HG02840 (cell line): ENCODE measurements at regions not wholly inside any gene's neighbourhood (a gene's known extent, or its start where the extent isn't known, plus 50 kb on each side); places are given as distances from the start of the nearest gene placed in this dataset.

Experiments
- ATAC-seq: cut with Tn5 transposase; IDR thresholded peaks from one replicate; pipeline ENCODE4 v1.9.1; 2021; ENCODE audit warnings: mild to moderate bottlenecking, moderate library complexity, moderate number of reproducible peaks; ENCODE audit not compliant: unreplicated experiment, low FRiP score

GRCh38 chr1:56321150-56321490 lies 258.2 kb downstream of the PLPP3 start:
- ATAC-seq = no peak

- no peak for ATAC-seq
Measured at GRCh38 chr1:56320464-56321149, 258.8 kb downstream of the PLPP3 start.

- ATAC-seq = no peak
Measured at GRCh38 chr1:56317722-56318121, 261.6 kb downstream of the PLPP3 start.

- ATAC-seq = no peak
Measured at GRCh38 chr1:56315293-56315942, 263.9 kb downstream of the PLPP3 start.

- ATAC-seq = no peak
Measured at GRCh38 chr1:56313560-56313959, 265.8 kb downstream of the PLPP3 start.

DNA sequence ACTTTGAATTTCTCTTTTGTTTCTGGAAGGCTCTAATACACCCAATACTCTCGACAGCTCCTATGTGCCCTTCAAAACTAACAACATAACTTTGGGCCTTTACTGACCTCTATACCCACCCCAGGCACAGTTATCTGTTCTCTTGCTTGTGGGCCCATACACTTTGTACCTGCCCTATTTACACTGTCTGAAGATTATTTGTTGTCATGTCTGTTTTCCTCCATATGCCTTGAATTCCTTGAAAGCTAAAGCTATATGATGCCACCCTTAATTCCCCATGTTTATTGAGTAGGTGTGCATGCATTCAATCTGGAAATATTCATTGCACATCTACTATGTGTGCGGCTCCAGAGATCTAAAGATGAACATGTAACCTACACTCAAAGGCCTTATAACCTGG lies 267.6 kb downstream of the PLPP3 start:
- no peak for ATAC-seq

- ATAC-seq = no peak
Measured at GRCh38 chr1:56310945-56311344, 268.4 kb downstream of the PLPP3 start.

DNA sequence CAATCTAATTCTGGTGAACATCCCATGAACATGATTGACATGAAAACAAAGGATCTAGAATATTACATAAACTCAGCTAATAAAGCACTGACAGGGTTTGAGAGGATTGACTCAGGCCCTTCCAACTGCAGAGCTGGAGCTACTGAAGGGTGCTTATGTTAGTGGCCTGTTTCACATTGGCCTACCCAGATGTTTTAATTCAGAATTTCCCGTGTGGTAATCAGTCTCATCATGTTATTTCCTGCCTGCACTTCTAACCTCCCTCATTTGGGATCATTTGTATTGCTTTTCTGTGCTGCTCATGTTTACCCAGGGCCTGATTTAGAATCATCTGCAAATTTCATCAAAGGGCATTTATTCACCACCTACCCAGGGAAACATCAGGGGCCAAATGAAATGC lies 270.3 kb downstream of the PLPP3 start:
- no peak for ATAC-seq

- ATAC-seq = no peak
Measured at GRCh38 chr1:56304975-56305374, 274.4 kb downstream of the PLPP3 start.

DNA sequence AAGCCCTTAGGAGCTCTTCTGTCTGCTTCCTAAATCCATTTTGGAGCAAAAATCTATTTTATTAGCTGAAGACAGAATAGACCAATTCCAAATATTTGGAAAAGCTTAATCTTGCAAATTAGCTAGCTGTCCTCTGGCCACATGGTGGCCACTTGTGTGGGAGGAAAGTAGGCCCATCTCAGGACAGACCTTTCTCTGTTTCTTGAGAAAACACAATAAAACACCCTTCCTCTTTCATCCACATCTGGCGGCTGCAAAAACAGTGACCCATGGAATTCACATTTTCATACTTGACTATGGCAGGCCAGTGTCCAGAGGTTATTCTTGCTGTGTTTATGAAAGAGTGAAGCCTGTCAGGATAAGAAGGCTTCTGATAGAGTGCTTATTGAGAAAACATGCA lies 275.6 kb downstream of the PLPP3 start:
- ATAC-seq = no peak

DNA sequence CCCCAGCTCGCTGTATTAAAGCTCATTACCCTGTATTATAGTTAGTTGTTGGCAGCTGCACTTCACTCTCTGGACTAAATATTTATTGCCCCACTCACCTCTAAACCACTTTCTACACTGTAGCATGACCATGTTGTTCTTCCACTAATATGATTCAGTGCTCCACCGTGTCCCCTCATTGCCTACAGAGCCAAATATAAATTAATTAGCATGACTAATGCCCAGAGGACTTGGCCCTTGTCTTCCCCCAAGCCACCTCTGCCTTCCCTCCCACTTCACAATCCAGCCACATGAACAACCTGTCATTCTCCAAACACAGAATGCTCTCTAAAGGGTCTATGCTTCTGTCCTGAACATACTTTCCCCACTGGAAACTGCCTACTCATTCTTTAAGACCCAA lies 276.5 kb downstream of the PLPP3 start:
- no peak for ATAC-seq

DNA sequence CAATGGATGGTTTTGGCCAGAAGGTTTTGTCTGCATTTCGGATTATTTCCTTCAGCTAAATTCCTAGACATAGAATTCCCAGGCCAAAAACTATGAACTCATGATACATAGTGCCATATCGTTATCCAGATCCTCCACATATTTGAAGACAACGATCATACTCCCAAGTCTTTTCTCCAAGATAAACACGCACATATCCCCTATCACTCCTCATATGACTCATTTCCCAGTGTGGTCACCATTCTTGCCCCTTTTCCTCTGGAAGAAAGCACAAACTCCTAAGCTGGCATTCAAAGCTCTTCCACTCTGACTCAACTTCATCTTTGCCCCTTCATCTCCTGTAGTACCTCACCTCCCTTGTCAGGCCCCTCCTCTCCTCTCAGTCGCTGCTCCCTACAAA lies 277.6 kb downstream of the PLPP3 start:
- no peak for ATAC-seq

DNA sequence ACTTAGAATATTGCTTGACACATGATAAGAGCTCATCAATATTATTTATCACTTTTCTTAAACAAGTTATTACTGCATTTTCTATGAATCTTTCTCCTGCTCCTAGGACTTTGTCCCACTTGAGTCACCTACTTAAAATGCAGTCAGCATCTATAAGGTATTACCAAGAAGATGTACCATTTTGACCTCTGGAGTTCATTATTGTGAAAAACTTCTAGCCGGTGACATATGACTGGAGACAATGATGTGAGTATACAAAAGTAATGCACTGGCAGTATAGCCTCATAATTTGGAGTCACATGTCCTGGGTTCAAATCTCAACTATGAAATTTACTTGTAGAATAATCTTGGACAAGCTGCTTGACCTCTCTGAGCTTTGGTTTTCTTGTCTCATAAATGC lies 278.5 kb downstream of the PLPP3 start:
- no peak for ATAC-seq

GRCh38 chr1:56298866-56299265 lies 280.5 kb downstream of the PLPP3 start:
- ATAC-seq = no peak

GRCh38 chr1:56297904-56298303 lies 281.5 kb downstream of the PLPP3 start:
- ATAC-seq = no peak

- ATAC-seq = no peak
Measured at GRCh38 chr1:56297208-56297607, 282.2 kb downstream of the PLPP3 start.

DNA sequence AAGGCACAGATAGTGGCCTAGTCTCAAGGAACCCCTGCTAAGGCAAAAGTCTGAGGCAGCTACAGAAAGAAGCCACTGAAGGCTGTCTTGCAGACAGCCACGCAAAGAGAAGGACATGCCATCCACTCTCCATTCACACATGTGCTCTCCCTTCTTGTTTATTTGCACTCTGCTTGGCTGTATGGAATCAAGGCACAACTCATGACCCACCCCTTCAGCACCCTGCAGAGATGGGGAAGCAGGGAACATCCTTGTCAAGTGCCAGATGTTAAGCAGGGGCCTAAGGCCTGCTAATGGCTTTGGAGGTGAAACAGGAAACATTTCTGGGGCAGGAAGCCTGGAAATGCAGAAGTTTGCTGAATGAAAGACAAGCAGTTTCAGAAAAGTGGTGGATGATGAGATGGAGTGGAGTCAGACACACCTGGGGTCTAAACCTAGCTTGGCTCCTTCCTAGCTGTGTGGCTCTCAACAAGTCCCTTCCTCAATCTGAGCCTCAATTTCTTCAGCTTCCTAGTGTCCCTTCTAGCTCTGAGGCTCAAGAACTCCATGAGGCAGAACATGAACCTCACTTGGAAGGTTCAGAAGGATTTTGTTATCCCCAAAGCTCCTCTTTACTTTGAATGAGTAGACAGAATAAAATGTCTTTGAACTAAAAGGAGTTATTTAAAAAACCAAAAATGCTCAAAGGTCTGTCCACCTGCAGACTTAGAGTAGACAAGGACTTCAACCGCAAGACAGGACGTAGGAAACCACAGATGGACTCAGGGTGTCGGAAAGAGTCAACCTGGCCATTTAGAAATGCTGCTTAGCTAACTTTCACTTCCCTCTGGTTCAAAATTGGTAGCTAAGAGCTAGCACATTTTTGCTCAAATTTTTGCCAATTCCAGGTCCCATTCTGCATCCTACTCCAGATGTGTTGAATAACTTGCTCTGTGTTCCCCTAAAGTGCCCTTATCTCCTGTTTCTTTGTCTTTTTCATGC lies 283.1 kb downstream of the PLPP3 start:
- no peak for ATAC-seq

DNA sequence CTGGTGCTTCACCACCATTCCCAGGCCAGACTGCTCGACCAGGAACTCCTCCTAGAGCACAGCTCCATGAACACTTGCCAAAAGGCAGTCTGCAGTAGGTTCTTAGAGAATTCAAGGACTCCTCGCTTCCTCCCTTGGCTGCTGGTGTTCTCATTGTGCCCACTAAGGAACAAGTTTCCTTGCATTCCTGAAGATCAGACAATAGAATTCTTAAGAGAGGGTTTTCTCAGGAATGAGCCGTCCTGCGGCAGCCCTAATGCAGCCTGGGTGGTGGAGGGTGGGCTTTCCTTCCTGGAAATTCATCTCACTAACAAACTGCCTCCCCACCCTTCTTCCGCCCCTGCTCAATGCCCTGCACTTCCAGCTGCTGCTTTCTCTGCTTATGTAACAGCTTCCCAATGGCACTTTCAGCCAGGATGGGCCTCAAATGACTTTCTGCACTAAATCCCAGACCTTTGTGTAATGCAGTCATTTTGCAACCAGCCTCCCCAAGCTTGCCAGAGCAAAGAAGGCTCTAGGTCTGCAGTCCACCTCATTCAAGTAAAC lies 287.9 kb downstream of the PLPP3 start:
- no peak for ATAC-seq

DNA sequence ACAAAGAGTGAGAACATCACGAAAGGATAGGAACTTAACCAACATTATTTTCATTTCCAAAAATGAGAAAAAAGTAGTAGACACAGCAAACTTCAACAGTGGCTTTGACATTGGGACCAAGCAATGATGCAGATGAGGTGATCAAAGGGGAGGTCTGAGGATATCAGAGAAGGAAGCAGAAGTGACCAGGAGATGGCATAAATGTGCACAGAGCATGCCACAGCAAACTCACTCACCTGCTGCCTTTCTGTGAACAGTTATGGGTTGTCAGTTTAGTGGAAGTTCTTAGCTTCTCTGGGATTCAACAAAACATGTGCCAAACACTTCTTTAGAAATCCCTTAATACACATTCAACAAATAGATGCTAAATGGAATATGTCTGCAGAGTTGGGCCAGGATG lies 290.1 kb downstream of the PLPP3 start:
- no peak for ATAC-seq

GRCh38 chr1:56287721-56288120 lies 291.6 kb downstream of the PLPP3 start:
- no peak for ATAC-seq

DNA sequence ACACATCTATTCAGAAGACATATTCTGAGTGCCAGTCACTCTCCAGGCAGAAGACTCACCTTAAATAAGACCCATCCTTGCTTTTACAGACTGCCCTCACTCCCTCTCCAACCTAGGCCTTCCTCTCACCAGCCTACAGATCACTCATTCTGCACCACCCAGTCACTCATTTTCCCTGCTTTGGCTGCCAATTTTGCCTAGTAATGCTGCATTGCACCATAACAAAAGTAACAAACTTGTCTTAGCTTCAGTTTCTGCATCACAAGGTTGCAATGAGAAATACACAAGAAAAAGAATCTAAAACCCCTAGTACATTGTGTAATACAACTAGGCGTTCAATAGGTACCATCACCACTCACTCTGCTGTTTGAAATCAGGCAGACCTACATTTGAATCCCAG lies 292.4 kb downstream of the PLPP3 start:
- ATAC-seq = no peak
